ENCODE measurements at regions not wholly inside any gene's neighbourhood (a gene's known extent, or its start where the extent isn't known, plus 50 kb on each side); places are given as distances from the start of the nearest gene placed in this dataset.

GRCh38 chr5:179497636-179498340, 52.6 kb upstream of the RUFY1 start:
- no peak for DNase-seq (ENCODE audit: low read depth, low spot score)
- CTCF ChIA-PET, result interaction anchor here (5.1 kb wide), 1 partner anchor 330 kb away, joined by 91 read pairs; no protein-coding TSS in a partner anchor
- Histone ChIP-seq H3K9me3 (ENCODE audit: control insufficient read depth, insufficient read depth, low read length) (no peaks in the 10 kb centered on the region; the same call in 1 of the 2 replicates), H3K27me3 (ENCODE audit: control insufficient read depth, insufficient read depth, low read length) (peaks cover 4% of the 10 kb centered on the region), H3K27ac (ENCODE audit: low read depth, low read length) (no peak overlapping the region), H3K4me3 (ENCODE audit: low read depth, low read length) (no peak overlapping the region)
- POLR2A ChIA-PET, result no interaction called here
- TF ChIP-seq CTCF (IDR thresholded peaks at IDR 0.05; ENCODE audit: low read depth, low read length), result no peak

- no peak for DNase-seq (ENCODE audit: low read depth, low spot score)
- peaks cover 3% of the 10 kb centered on the region for H3K9me3 ChIP-seq (ENCODE audit: control insufficient read depth, insufficient read depth, low read length)
- peaks cover 4% of the 10 kb centered on the region for H3K27me3 ChIP-seq (ENCODE audit: control insufficient read depth, insufficient read depth, low read length)
- TF ChIP-seq CTCF (IDR thresholded peaks at IDR 0.05; ENCODE audit: low read depth, low read length), result no peak
- no peak overlapping the region for H3K4me3 ChIP-seq (ENCODE audit: low read depth, low read length)
- POLR2A ChIA-PET, result no interaction called here
- CTCF ChIA-PET, result interaction anchor here (1.2 to 5.1 kb wide), 2 partner anchors 283 to 329 kb away, joined by 4 to 91 read pairs; no protein-coding TSS in a partner anchor
- H3K27ac ChIP-seq (ENCODE audit: low read depth, low read length), result no peak overlapping the region
Observed at GRCh38 chr5:179495906-179496455, 54.4 kb upstream of the RUFY1 start.

- Histone ChIP-seq H3K9me3 (ENCODE audit: control insufficient read depth, insufficient read depth, low read length) (peaks cover 5% of the 10 kb centered on the region), H3K4me3 (ENCODE audit: low read depth, low read length) (no peak overlapping the region), H3K27ac (ENCODE audit: low read depth, low read length) (no peak overlapping the region), H3K27me3 (ENCODE audit: control insufficient read depth, insufficient read depth, low read length) (peaks cover 4% of the 10 kb centered on the region)
- no peak for TF ChIP-seq CTCF (IDR thresholded peaks at IDR 0.05; ENCODE audit: low read depth, low read length)
- no peak for DNase-seq (ENCODE audit: low read depth, low spot score)
- POLR2A ChIA-PET, result no interaction called here
- CTCF ChIA-PET, result interaction anchor here (1.9 to 5.1 kb wide), 2 partner anchors 152 to 328 kb away, joined by 5 to 91 read pairs; no protein-coding TSS in a partner anchor
Observed at GRCh38 chr5:179494774-179495526, 55.4 kb upstream of the RUFY1 start.

GRCh38 chr5:179488975-179489374, 61.4 kb upstream of the RUFY1 start:
- Histone ChIP-seq H3K9me3 (ENCODE audit: control insufficient read depth, insufficient read depth, low read length) (peaks cover 10% of the 10 kb centered on the region), H3K4me3 (ENCODE audit: low read depth, low read length) (no peak overlapping the region), H3K27ac (ENCODE audit: low read depth, low read length) (no peak overlapping the region), H3K27me3 (ENCODE audit: control insufficient read depth, insufficient read depth, low read length) (no peaks in the 10 kb centered on the region)
- no peak for DNase-seq (ENCODE audit: low read depth, low spot score)
- ChIA-PET POLR2A (no interaction called here), CTCF (no interaction called here)
- TF ChIP-seq CTCF (IDR thresholded peaks at IDR 0.05; ENCODE audit: low read depth, low read length), result no peak

- no peak overlapping the region for H3K27ac ChIP-seq (ENCODE audit: low read depth, low read length)
- no peak overlapping the region for H3K4me3 ChIP-seq (ENCODE audit: low read depth, low read length)
- no peak for DNase-seq (ENCODE audit: low read depth, low spot score)
- ChIA-PET POLR2A (no interaction called here), CTCF (no interaction called here)
- H3K9me3 ChIP-seq (ENCODE audit: control insufficient read depth, insufficient read depth, low read length), result peaks cover 10% of the 10 kb centered on the region
- TF ChIP-seq CTCF (IDR thresholded peaks at IDR 0.05; ENCODE audit: low read depth, low read length), result no peak
- no peaks in the 10 kb centered on the region for H3K27me3 ChIP-seq (ENCODE audit: control insufficient read depth, insufficient read depth, low read length)
Observed at GRCh38 chr5:179488491-179488890, 61.9 kb upstream of the RUFY1 start.

Data from AG04450 (cell line).